Activated naive CD8-positive, alpha-beta T cell treated with anti-CD3 and anti-CD28 coated beads, Interleukin-2, amount 10 ng/mL, durations not matched to agents 7 days and 5 days (primary cell): ENCODE measurements at regions not wholly inside any gene's neighbourhood (a gene's known extent, or its start where the extent isn't known, plus 50 kb on each side); places are given as distances from the start of the nearest gene placed in this dataset.
"Not testable (repeated sequence)": the region's sequence is repeated elsewhere in the genome, so short reads cannot be mapped to it uniquely, and the experiment has no call there.

ENCODE experiments used
- ATAC-seq: fragments of 150-1000 bp; cut with Tn5 transposase; one replicate; pipeline ENCODE4 v1.10.0; 2021; ENCODE audit warnings: low read depth, moderate library complexity
- POLR2A ChIA-PET: fragments of 350-600 bp; sonication (Branson Sonifier 250); formaldehyde crosslinking; loops from one replicate; lab custom pipeline; 2021; ENCODE audit warnings: antibody characterized with exemption; lab: Charles Lee
- DNase-seq: peaks from one replicate; pipeline ENCODE4 v3.0.0; 2021
- H3K27ac Mint-ChIP-seq: one replicate; pipeline ENCODE4 v1.8.0; 2022; ENCODE audit warnings: mild to moderate bottlenecking, mixed read lengths
- H3K27me3 Mint-ChIP-seq: one replicate; pipeline ENCODE4 v1.8.0; 2022; ENCODE audit warnings: mild to moderate bottlenecking, moderate library complexity, mixed read lengths
- H3K36me3 Mint-ChIP-seq: one replicate; pipeline ENCODE4 v1.8.0; 2021; ENCODE audit warnings: mild to moderate bottlenecking, mixed read lengths
- H3K4me1 Mint-ChIP-seq: one replicate; pipeline ENCODE4 v1.8.0; 2021; ENCODE audit warnings: mixed read lengths
- H3K4me3 Mint-ChIP-seq: one replicate; pipeline ENCODE4 v1.8.0; 2022; ENCODE audit warnings: mild to moderate bottlenecking, moderate library complexity, mixed read lengths
- H3K9me3 Mint-ChIP-seq: one replicate; pipeline ENCODE4 v1.8.0; 2021; ENCODE audit warnings: mixed read lengths

DNA sequence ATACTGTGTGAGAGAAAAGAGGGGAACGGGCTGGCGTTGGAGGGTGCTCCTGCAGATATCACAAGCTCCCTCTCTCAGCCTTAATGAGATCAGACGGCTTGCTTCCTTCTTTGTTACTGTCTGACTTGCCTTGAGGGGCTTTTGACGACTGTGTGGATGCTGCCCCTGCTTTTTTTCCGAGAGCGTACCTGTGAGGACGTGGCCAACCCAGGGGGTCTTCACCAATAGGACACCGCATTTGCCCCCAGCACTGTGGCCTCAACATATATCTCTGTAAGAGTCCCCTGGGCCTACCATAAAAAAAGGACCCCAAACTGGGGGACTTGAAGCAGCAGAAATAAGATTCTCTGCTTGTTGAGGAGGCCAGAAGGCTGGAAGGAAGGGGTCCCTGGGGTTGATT, 143.9 kb downstream of the SHOX start:
- no peak overlapping the region for H3K4me3 Mint-ChIP-seq
- H3K4me1 Mint-ChIP-seq, result no peaks in the 10 kb centered on the region
- ATAC-seq, result no peak
- H3K36me3 Mint-ChIP-seq, result no peaks in the 10 kb centered on the region
- POLR2A ChIA-PET, result no interaction called here
- no peak overlapping the region for H3K27ac Mint-ChIP-seq
- DNase-seq, result no peak
- no peaks in the 10 kb centered on the region for H3K27me3 Mint-ChIP-seq
- peaks cover 1% of the 10 kb centered on the region for H3K9me3 Mint-ChIP-seq

DNA sequence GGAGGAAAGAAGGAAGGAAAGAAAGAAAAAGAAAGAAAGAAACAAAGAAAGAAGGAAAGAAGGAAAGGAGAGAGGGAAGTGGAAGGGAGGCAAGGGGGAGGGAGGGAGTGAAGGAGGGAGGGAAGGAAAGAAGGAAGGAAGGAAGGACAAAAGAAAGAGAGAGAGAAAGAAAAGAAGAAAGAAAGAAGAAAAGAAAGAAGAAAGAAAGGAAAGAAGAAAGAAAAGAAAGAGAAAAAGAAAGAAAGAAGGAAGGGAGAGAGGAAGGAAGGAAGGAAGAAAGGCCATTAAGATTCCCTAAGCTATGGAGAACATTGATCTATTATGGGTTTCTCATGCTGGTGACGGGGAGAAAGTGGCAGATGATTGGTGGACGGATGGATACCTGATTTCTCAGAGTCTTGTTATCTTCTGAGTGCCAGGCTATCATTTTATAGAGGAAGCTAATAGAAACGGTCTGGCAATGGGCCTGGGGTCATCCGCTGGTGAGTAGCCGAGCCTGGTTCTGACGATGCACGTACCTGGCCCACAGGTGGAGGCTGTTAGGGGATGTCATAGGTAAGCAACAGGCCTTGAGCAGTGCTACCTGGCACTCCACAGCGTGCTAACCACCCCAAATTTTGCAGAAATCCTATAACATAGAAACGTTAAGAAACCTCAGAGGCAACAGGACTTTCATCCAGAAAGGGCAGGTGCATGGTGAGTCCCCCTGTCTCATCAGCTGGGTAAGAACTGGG, 142.9 kb downstream of the SHOX start:
- Mint-ChIP-seq H3K36me3 (no peaks in the 10 kb centered on the region), H3K4me1 (no peaks in the 10 kb centered on the region), H3K9me3 (peaks cover 1% of the 10 kb centered on the region), H3K27me3 (no peaks in the 10 kb centered on the region), H3K27ac (no peak overlapping the region), H3K4me3 (no peak overlapping the region)
- no peak for DNase-seq
- POLR2A ChIA-PET, result no interaction called here
- ATAC-seq, result no peak

DNA sequence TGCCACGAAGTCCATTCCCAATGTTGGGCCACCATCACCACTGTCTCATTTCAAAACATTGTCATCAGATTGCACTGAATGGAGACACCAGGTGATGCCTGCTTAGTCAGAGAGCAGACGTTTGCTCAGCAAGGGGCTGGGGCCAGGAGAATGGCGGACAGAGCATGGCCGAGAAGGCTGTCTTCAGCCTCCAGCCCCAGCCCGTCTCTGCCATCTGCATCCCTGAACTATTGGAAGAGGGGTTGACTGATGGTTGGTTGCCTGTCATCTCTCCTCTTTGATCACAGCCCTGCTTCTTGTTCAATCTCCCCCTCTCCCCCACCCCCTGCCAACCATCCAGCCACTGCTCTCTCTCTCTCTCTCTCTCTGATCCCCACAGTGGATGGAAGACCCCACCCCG, 140.9 kb downstream of the SHOX start:
- DNase-seq, result no peak
- Mint-ChIP-seq H3K27me3 (no peaks in the 10 kb centered on the region), H3K4me3 (no peak overlapping the region), H3K27ac (no peak overlapping the region), H3K4me1 (no peaks in the 10 kb centered on the region), H3K36me3 (no peaks in the 10 kb centered on the region), H3K9me3 (peaks cover 4% of the 10 kb centered on the region)
- POLR2A ChIA-PET, result no interaction called here
- ATAC-seq, result no peak

DNA sequence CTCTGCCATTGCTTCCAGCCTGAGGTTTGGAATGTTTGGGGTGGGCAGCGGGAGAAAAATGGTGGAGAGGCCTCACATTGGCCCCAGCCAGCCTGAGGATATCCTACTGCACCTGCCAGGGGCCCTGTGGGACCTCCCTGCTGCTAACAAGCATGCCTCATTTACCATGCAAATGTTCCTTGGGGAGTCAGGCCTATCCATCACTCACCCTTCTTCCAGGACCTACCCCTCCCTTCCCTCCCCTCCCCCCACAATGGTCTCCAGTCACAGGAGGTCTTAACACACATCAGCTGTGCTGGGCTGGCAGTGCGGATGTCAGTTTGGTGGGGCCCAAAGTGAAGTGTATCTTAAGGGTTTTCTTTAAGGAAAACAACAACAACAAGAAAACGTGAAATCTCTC, 139.2 kb downstream of the SHOX start:
- Mint-ChIP-seq H3K4me1 (no peaks in the 10 kb centered on the region), H3K36me3 (no peaks in the 10 kb centered on the region), H3K9me3 (peaks cover 4% of the 10 kb centered on the region), H3K4me3 (no peak overlapping the region), H3K27me3 (no peaks in the 10 kb centered on the region), H3K27ac (no peak overlapping the region)
- DNase-seq, result no peak
- POLR2A ChIA-PET, result no interaction called here
- ATAC-seq, result no peak

DNA sequence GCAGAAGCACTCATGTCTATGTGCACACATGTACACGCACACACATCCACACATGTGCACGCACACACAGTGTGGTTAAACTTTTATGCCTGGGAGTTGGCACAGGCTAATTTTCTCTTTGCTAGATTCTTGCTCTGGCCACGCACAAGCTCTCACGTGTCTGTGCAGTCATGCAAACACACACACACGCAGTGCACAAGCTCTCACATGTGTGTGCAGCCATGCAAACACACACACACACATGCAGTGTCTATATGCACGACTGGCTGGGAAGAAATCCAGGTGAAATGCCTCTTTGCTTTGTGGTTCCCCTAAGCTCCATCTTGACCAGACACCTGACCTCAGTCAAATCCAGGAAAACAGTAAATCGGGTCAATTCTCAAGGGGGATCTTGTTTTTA, 138.0 kb downstream of the SHOX start:
- POLR2A ChIA-PET, result no interaction called here
- Mint-ChIP-seq H3K27ac (no peak overlapping the region), H3K36me3 (no peaks in the 10 kb centered on the region), H3K9me3 (peaks cover 4% of the 10 kb centered on the region), H3K4me3 (no peak overlapping the region), H3K27me3 (no peaks in the 10 kb centered on the region), H3K4me1 (no peaks in the 10 kb centered on the region)
- DNase-seq, result no peak
- no peak for ATAC-seq

DNA sequence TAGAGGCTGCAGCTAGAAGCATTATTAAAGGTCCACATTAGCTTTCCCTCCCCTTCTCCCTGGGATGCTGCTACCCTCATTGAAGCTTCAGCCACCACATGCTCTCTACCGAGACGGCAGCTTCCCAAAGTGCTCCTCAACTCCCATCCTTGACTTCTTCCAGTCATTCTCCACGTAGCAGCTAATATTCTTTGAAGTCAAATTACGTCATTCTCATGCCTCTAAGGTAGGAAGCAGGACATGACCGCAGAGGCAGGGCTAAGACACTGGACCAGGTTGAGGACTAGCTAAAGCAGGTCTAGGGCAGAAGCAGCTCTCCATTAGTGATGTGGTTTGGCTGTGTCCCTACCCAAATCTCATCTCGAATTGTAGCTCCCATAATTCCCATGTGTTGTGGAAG, 128.3 kb downstream of the SHOX start:
- H3K27ac Mint-ChIP-seq, result no peak overlapping the region
- H3K27me3 Mint-ChIP-seq, result no peaks in the 10 kb centered on the region
- POLR2A ChIA-PET, result no interaction called here
- DNase-seq (no peak), ATAC-seq (no peak)
- no peaks in the 10 kb centered on the region for H3K36me3 Mint-ChIP-seq
- no peaks in the 10 kb centered on the region for H3K9me3 Mint-ChIP-seq
- no peak overlapping the region for H3K4me3 Mint-ChIP-seq
- H3K4me1 Mint-ChIP-seq, result no peaks in the 10 kb centered on the region

DNA sequence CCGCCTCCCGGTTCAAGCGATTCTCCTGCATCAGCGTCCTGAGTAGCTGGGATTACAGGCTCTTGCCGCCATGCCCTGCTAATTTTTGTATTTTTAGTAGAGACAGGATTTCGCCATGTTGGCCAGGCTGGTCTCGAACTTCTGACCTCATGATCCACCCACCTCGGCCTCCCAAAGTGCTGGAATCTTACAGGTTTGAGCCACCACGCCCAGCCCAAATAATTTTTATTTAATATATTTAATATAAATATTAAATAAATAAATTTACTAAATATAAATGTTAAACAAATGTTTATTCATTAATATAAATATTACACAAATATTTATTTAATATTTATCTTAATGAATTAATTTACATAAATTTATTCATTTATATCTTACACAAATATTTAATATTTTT, 120.2 kb downstream of the SHOX start:
- H3K27ac Mint-ChIP-seq, result no peak overlapping the region
- H3K4me1 Mint-ChIP-seq, result no peaks in the 10 kb centered on the region
- no peaks in the 10 kb centered on the region for H3K36me3 Mint-ChIP-seq

DNA sequence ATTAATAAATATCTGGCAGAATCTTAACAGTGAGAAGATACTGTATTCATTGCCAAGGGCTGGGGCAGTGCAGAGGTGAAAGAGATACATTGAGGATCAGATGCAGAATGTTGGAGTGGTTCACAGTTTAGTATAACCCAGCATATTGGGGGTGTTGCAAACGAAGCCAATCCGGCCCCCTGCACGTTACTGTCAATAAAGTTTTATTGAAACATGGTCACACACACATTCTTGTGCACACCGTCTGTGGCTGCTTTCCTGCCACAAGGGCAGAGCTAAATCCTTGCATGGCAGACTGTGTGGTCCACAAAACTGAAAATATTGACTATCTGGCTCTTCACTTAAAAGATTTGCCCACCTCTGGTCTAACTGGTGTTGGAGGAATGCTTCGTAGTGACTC, 119.7 kb downstream of the SHOX start:
- ATAC-seq, result no peak
- H3K27ac Mint-ChIP-seq, result no peak overlapping the region
- H3K4me3 Mint-ChIP-seq, result no peak overlapping the region
- H3K27me3 Mint-ChIP-seq, result no peaks in the 10 kb centered on the region
- POLR2A ChIA-PET, result no interaction called here
- no peak for DNase-seq
- H3K9me3 Mint-ChIP-seq, result peaks cover 1% of the 10 kb centered on the region
- H3K36me3 Mint-ChIP-seq, result no peaks in the 10 kb centered on the region
- H3K4me1 Mint-ChIP-seq, result no peaks in the 10 kb centered on the region

More for the DNA sequence above, 120.2 kb downstream of the SHOX start:
- no peaks in the 10 kb centered on the region for H3K27me3 Mint-ChIP-seq
- H3K4me3 Mint-ChIP-seq, result no peak overlapping the region
- ATAC-seq (no peak), DNase-seq (no peak)
- H3K9me3 Mint-ChIP-seq, result peaks cover 1% of the 10 kb centered on the region
- POLR2A ChIA-PET, result no interaction called here

DNA sequence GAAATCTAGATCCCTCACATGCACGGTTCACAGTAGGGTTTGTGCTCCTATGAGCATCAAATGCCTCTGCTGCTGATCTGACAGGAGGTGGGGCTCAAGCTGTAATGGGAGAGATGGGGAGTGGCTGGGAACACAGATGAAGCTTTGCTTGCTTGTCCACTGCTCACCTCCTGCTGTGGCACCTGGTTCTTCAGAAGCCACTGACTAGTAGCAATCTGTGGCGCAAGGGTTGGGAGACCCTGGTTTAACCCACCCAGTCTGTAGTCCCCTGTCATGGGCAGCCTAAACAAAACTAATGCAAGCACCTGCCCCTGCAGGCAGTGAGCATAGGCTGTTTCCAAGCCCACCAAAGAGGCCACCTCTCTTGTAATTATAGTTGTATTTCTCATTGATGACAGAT, 116.6 kb downstream of the SHOX start:
- Mint-ChIP-seq H3K4me1 (no peaks in the 10 kb centered on the region), H3K36me3 (no peaks in the 10 kb centered on the region), H3K4me3 (no peak overlapping the region), H3K27me3 (no peaks in the 10 kb centered on the region), H3K9me3 (peaks cover 5% of the 10 kb centered on the region), H3K27ac (no peak overlapping the region)
- no peak for DNase-seq
- POLR2A ChIA-PET, result no interaction called here
- ATAC-seq, result no peak

DNA sequence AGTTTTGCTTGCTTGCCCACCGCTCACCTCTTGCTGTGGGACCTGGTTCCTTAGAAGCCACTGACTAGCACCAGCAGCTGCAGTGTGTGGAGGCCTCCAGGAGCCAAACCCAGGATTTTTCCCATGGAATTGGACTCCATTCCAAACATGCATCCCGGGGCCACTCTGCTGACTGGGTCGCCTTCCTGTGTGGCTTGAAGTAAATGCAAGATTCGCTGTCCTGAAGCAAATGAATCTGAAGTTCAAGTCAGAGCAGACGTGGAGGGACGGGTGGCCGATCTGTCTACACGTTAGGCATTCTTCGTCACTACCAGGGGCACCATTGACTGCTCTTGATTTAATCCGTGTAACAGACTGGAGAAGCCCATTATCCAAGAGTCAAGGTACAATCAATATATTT, 109.0 kb downstream of the SHOX start:
- Mint-ChIP-seq H3K9me3 (peaks cover 14% of the 10 kb centered on the region), H3K4me3 (no peak overlapping the region), H3K27me3 (no peaks in the 10 kb centered on the region), H3K27ac (no peak overlapping the region), H3K36me3 (no peaks in the 10 kb centered on the region), H3K4me1 (no peaks in the 10 kb centered on the region)
- no peak for ATAC-seq
- POLR2A ChIA-PET, result no interaction called here
- no peak for DNase-seq

DNA sequence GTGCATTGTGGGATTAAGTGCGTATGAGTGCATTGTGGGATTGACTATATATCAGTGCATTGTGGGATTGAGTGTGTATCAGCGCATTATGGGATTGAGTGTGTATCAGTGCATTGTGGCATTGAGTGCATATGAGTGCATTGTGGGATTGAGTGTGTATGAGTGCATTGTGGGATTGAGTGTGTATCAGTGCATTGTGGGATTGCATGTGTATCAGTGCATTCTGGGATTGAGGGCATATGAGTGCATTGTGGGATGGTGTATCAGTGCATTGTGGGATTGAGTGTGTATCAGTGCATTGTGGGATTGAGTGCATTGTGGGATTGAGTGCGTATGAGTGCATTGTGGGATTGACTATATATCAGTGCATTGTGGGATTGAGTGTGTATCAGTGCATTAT, 106.4 kb downstream of the SHOX start:
- H3K36me3 Mint-ChIP-seq, H3K4me1 Mint-ChIP-seq, H3K9me3 Mint-ChIP-seq, H3K4me3 Mint-ChIP-seq, H3K27ac Mint-ChIP-seq, POLR2A ChIA-PET, DNase-seq, ATAC-seq, H3K27me3 Mint-ChIP-seq: not testable (repeated sequence)

DNA sequence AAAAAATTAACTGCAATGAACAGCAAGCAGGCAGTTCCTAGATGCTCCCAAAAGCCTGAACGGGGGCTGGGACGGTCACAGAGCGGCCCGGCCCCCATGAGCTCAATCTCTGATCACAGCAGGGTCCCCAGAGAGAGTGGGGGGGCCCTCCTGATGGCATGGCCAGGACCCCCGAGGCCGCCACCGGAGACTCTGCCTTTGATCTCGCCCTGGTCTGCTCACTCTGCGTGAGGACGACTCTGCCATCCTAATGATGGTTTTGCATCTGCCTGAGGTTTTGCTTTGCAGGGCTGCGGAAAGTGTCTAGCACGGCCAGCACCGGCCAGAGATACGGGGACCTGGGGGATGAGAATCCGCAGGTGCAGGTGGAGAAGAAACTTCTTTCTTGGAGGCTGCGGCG, 103.8 kb downstream of the SHOX start:
- Mint-ChIP-seq H3K36me3 (no peaks in the 10 kb centered on the region), H3K9me3 (peaks cover 3% of the 10 kb centered on the region), H3K27ac (no peak overlapping the region), H3K4me1 (no peaks in the 10 kb centered on the region), H3K4me3 (no peak overlapping the region), H3K27me3 (no peaks in the 10 kb centered on the region)
- DNase-seq (no peak), ATAC-seq (no peak)
- POLR2A ChIA-PET, result no interaction called here

DNA sequence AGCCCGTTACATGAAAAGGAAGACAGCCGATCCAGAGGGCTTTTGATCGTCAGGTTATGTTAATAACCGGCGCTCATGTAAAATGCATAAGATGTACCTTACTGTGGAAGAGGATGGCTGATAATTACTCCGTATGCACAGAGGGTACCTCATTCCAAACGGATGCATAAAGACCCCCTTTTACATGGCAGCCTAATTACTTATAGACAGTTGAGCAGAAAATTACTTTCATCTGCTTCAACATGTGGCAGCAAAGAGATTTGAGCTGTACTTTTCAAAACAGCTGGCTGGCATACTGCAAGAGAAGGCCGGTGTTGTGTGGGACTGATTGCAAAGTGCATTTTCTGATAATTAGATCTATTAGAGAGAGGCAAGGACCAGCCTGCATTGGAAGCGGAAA, 103.4 kb downstream of the SHOX start:
- Mint-ChIP-seq H3K27me3 (no peaks in the 10 kb centered on the region), H3K36me3 (no peaks in the 10 kb centered on the region), H3K4me1 (no peaks in the 10 kb centered on the region), H3K27ac (no peak overlapping the region), H3K4me3 (no peak overlapping the region), H3K9me3 (peaks cover 3% of the 10 kb centered on the region)
- POLR2A ChIA-PET, result no interaction called here
- DNase-seq (no peak), ATAC-seq (no peak)

DNA sequence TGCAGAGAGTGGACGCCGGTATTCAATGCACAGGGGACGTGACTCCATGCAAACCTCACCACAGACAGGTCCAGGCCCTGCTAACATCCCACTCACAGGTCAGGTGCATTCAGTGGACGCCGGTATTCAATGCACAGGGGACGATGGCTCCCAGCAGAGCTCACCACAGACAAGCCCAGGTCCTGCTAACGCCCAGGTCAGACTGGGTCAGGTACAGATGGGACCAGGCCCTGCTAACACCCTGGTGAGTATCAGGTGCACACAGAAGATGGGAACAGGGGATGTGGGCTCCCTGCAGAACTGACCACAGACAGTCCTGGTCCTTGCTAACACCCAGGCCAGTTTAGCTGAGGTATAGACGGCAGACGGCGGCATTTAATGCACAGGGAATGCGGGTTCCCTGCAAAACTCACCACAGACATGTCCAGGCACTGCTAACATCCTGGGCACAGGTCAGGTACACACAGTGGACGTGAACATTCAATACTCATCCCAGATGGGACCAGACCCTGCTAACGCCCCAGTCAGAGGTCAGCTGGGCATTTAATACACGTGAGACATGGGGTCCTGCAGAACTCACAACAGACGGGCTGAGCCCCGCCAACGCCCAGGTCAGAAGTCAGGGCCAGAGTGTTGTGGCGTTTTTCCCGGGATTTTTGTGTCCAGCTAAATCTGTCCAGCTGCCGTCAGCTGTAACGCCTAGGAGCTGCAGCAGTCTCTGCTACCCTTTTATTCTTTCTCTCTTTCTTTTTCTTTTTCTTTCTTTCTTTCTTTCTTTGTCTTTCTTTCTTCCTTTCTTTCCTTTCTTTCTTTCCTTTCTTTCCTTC, 99.2 kb downstream of the SHOX start:
- ATAC-seq, result no peak
- no peaks in the 10 kb centered on the region for H3K4me1 Mint-ChIP-seq
- H3K27me3 Mint-ChIP-seq, result no peaks in the 10 kb centered on the region
- H3K4me3 Mint-ChIP-seq, result no peak overlapping the region
- POLR2A ChIA-PET, result no interaction called here
- peaks cover 2% of the 10 kb centered on the region for H3K9me3 Mint-ChIP-seq
- peaks cover 1% of the 10 kb centered on the region for H3K36me3 Mint-ChIP-seq
- H3K27ac Mint-ChIP-seq, result no peak overlapping the region
- no peak for DNase-seq
